HT-29 (cell line): ENCODE measurements at regions not wholly inside any gene's neighbourhood (a gene's known extent, or its start where the extent isn't known, plus 50 kb on each side); places are given as distances from the start of the nearest gene placed in this dataset.
"Not testable (repeated sequence)": the region's sequence is repeated elsewhere in the genome, so short reads cannot be mapped to it uniquely, and the experiment has no call there.

Source experiments
- DNase-seq: peaks from one replicate; pipeline ENCODE4 v3.0.0-alpha.2; 2015; ENCODE audit warnings: low spot score

GRCh38 chr5:116905885-116906284, 331.3 kb upstream of the SEMA6A start:
- DNase-seq = no peak

- DNase-seq = no peak
Measured at GRCh38 chr5:116900793-116901192, 326.2 kb upstream of the SEMA6A start.

GRCh38 chr5:116898917-116899316, 324.3 kb upstream of the SEMA6A start:
- DNase-seq = no peak

GRCh38 chr5:116897291-116897690, 322.7 kb upstream of the SEMA6A start:
- no peak for DNase-seq

GRCh38 chr5:116896001-116896400, 321.4 kb upstream of the SEMA6A start:
- no peak for DNase-seq

- no peak for DNase-seq
Measured at GRCh38 chr5:116892993-116893392, 318.4 kb upstream of the SEMA6A start.

GRCh38 chr5:116887104-116887503, 312.5 kb upstream of the SEMA6A start:
- no peak for DNase-seq

- no peak for DNase-seq
Measured at GRCh38 chr5:116885825-116886224, 311.2 kb upstream of the SEMA6A start.

GRCh38 chr5:116883875-116884274, 309.3 kb upstream of the SEMA6A start:
- no peak for DNase-seq

- DNase-seq = no peak
Measured at GRCh38 chr5:116881921-116882531, 307.4 kb upstream of the SEMA6A start.

GRCh38 chr5:116880601-116881000, 306.0 kb upstream of the SEMA6A start:
- no peak for DNase-seq

- no peak for DNase-seq
Measured at GRCh38 chr5:116880150-116880549, 305.5 kb upstream of the SEMA6A start.

GRCh38 chr5:116876240-116876840, 301.7 kb upstream of the SEMA6A start:
- no peak for DNase-seq

- DNase-seq = no peak
Measured at GRCh38 chr5:116872986-116873385, 298.4 kb upstream of the SEMA6A start.

- no peak for DNase-seq
Measured at GRCh38 chr5:116872486-116872885, 297.9 kb upstream of the SEMA6A start.

GRCh38 chr5:116867825-116868224, 293.2 kb upstream of the SEMA6A start:
- not testable (repeated sequence) for DNase-seq

- DNase-seq = no peak
Measured at GRCh38 chr5:116865651-116866050, 291.0 kb upstream of the SEMA6A start.

GRCh38 chr5:116864838-116865190, 290.2 kb upstream of the SEMA6A start:
- no peak for DNase-seq

- no peak for DNase-seq
Measured at GRCh38 chr5:116864157-116864837, 289.7 kb upstream of the SEMA6A start.

GRCh38 chr5:116862632-116863455, 288.2 kb upstream of the SEMA6A start:
- no peak for DNase-seq

- DNase-seq = no peak
Measured at GRCh38 chr5:116861666-116862065, 287.0 kb upstream of the SEMA6A start.

GRCh38 chr5:116861097-116861496, 286.5 kb upstream of the SEMA6A start:
- no peak for DNase-seq
